ENCODE measurements at regions not wholly inside any gene's neighbourhood (a gene's known extent, or its start where the extent isn't known, plus 50 kb on each side); places are given as distances from the start of the nearest gene placed in this dataset.

- peak overlapping the region; percentile 61 for H3K9ac ChIP-seq (ENCODE audit: low read length)
- BruUV-seq (replicated peaks): no TSS peak
- no peaks in the 10 kb centered on the region for H3K36me3 ChIP-seq (ENCODE audit: low read depth, low read length)
- H3K9me3 ChIP-seq (ENCODE audit: low read length): no peaks in the 10 kb centered on the region
- no peak overlapping the region for H2AFZ ChIP-seq (ENCODE audit: low read length)
- ATAC-seq (no peak), DNase-seq (no peak)
- H3K4me1 ChIP-seq (ENCODE audit: insufficient read depth, low read length): peaks cover 5% of the 10 kb centered on the region; the same call in 1 of the 2 replicates
- TF ChIP-seq EZH2phosphoT487 (IDR thresholded peaks at IDR 0.05; ENCODE audit: borderline replicate concordance, low read length) (no peak), EZH2 (IDR thresholded peaks at IDR 0.05; ENCODE audit: low read length, unreplicated experiment) (no peak), CTCF (conservative IDR thresholded peaks at IDR 0.05; ENCODE audit: low read depth, low read length) (no peak)
- no peak overlapping the region for H3K4me2 ChIP-seq (ENCODE audit: low read length)
- H3K27me3 ChIP-seq (ENCODE audit: low read length): no peaks in the 10 kb centered on the region
- H4K20me1 ChIP-seq (ENCODE audit: low read length): no peaks in the 10 kb centered on the region
- H3F3A ChIP-seq (ENCODE audit: low read length, unreplicated experiment): no peaks in the 10 kb centered on the region
- POLR2A ChIA-PET (ENCODE audit: unreplicated experiment): no interaction called here
- intact Hi-C loops (cut with micrococcal nuclease): no loop called here
- H3K4me3 ChIP-seq (ENCODE audit: low read length): no peak overlapping the region
- H3K79me2 ChIP-seq (ENCODE audit: low read length): no peaks in the 10 kb centered on the region
- H3K27ac ChIP-seq (ENCODE audit: low read length): peak overlapping the region; percentile 61; the same call in 1 of the 2 replicates
- CTCF ChIA-PET: interaction anchor here (1.0 to 1.5 kb wide), 2 partner anchors 148 to 345 kb away, joined by 3 to 26 read pairs; no protein-coding TSS in a partner anchor
- H3K9me2 ChIP-seq (replicated peaks; ENCODE audit: low read length): no peaks in the 10 kb centered on the region
Measured at GRCh38 chr9:108417312-108417711, 438.5 kb downstream of the ACTL7B start.

- TF ChIP-seq CTCF (conservative IDR thresholded peaks at IDR 0.05; ENCODE audit: low read depth, low read length) (peak; percentile 62), EZH2 (IDR thresholded peaks at IDR 0.05; ENCODE audit: low read length, unreplicated experiment) (no peak), EZH2phosphoT487 (IDR thresholded peaks at IDR 0.05; ENCODE audit: borderline replicate concordance, low read length) (no peak)
- 0 out of 2 replicates have a peak overlapping the region, but pooled peaks have one; percentile 17 for H3K4me2 ChIP-seq (ENCODE audit: low read length)
- H3K4me1 ChIP-seq (ENCODE audit: insufficient read depth, low read length): peaks cover 5% of the 10 kb centered on the region; the same call in 1 of the 2 replicates
- POLR2A ChIA-PET (ENCODE audit: unreplicated experiment): no interaction called here
- no peaks in the 10 kb centered on the region for H3K27me3 ChIP-seq (ENCODE audit: low read length)
- no peaks in the 10 kb centered on the region for H4K20me1 ChIP-seq (ENCODE audit: low read length)
- H3K79me2 ChIP-seq (ENCODE audit: low read length): no peaks in the 10 kb centered on the region
- no peak overlapping the region for H3K4me3 ChIP-seq (ENCODE audit: low read length)
- intact Hi-C loops (cut with micrococcal nuclease): loop anchor here (1.0 kb wide), 1 partner anchor 149 kb away; no protein-coding TSS in a partner anchor
- no peaks in the 10 kb centered on the region for H3K9me2 ChIP-seq (replicated peaks; ENCODE audit: low read length)
- ATAC-seq: peak; percentile 56
- DNase-seq: peak; percentile 57
- CTCF ChIA-PET: interaction anchor here (0.6 to 1.5 kb wide), 13 partner anchors 40 to 971 kb away, joined by 3 to 26 read pairs (median 4); no protein-coding TSS in a partner anchor
- peak overlapping the region; percentile 61 for H3K27ac ChIP-seq (ENCODE audit: low read length)
- H3K36me3 ChIP-seq (ENCODE audit: low read depth, low read length): no peaks in the 10 kb centered on the region
- no peaks in the 10 kb centered on the region for H3K9me3 ChIP-seq (ENCODE audit: low read length)
- no peaks in the 10 kb centered on the region for H3F3A ChIP-seq (ENCODE audit: low read length, unreplicated experiment)
- peak overlapping the region; percentile 61 for H3K9ac ChIP-seq (ENCODE audit: low read length)
- no TSS peak for BruUV-seq (replicated peaks)
- peak overlapping the region; percentile 40; the same call in 1 of the 2 replicates for H2AFZ ChIP-seq (ENCODE audit: low read length)
Measured at GRCh38 chr9:108416324-108416723, 439.5 kb downstream of the ACTL7B start.

- intact Hi-C loops (cut with micrococcal nuclease): no loop called here
- ChIA-PET POLR2A (ENCODE audit: unreplicated experiment) (no interaction called here), CTCF (no interaction called here)
- Histone ChIP-seq H3K9ac (ENCODE audit: low read length) (no peak overlapping the region), H3K4me1 (ENCODE audit: insufficient read depth, low read length) (peaks cover 5% of the 10 kb centered on the region; the same call in 1 of the 2 replicates), H3K9me2 (replicated peaks; ENCODE audit: low read length) (no peaks in the 10 kb centered on the region), H3K9me3 (ENCODE audit: low read length) (no peaks in the 10 kb centered on the region), H4K20me1 (ENCODE audit: low read length) (no peaks in the 10 kb centered on the region), H3K79me2 (ENCODE audit: low read length) (no peaks in the 10 kb centered on the region), H3K27me3 (ENCODE audit: low read length) (no peaks in the 10 kb centered on the region), H3K36me3 (ENCODE audit: low read depth, low read length) (no peaks in the 10 kb centered on the region), H3K4me3 (ENCODE audit: low read length) (no peak overlapping the region), H2AFZ (ENCODE audit: low read length) (no peak overlapping the region), H3K27ac (ENCODE audit: low read length) (no peak overlapping the region), H3F3A (ENCODE audit: low read length, unreplicated experiment) (no peaks in the 10 kb centered on the region), H3K4me2 (ENCODE audit: low read length) (no peak overlapping the region)
- no peak for TF ChIP-seq CTCF (conservative IDR thresholded peaks at IDR 0.05; ENCODE audit: low read depth, low read length)
- no peak for TF ChIP-seq EZH2 (IDR thresholded peaks at IDR 0.05; ENCODE audit: low read length, unreplicated experiment)
- no peak for TF ChIP-seq EZH2phosphoT487 (IDR thresholded peaks at IDR 0.05; ENCODE audit: borderline replicate concordance, low read length)
- no TSS peak for BruUV-seq (replicated peaks)
- DNase-seq: no peak
- no peak for ATAC-seq
Measured at GRCh38 chr9:108413809-108414208, 442.0 kb downstream of the ACTL7B start.
